ENCODE measurements at regions not wholly inside any gene's neighbourhood (a gene's known extent, or its start where the extent isn't known, plus 50 kb on each side); places are given as distances from the start of the nearest gene placed in this dataset.
"Not testable (repeated sequence)": the region's sequence is repeated elsewhere in the genome, so short reads cannot be mapped to it uniquely, and the experiment has no call there.

GRCh38 chr18:51498085-51498855 is 300.8 kb upstream of the MEX3C start:
- ATAC-seq (no peak), DNase-seq (no peak)
- Histone ChIP-seq H3K4me3 (no peak overlapping the region), H3K4me1 (no peaks in the 10 kb centered on the region), H3K36me3 (no peaks in the 10 kb centered on the region), H3K27me3 (ENCODE audit: low read depth) (no peaks in the 10 kb centered on the region), H3K27ac (no peak overlapping the region), H3K9me3 (no peaks in the 10 kb centered on the region)
- TF ChIP-seq, protein P1, sequence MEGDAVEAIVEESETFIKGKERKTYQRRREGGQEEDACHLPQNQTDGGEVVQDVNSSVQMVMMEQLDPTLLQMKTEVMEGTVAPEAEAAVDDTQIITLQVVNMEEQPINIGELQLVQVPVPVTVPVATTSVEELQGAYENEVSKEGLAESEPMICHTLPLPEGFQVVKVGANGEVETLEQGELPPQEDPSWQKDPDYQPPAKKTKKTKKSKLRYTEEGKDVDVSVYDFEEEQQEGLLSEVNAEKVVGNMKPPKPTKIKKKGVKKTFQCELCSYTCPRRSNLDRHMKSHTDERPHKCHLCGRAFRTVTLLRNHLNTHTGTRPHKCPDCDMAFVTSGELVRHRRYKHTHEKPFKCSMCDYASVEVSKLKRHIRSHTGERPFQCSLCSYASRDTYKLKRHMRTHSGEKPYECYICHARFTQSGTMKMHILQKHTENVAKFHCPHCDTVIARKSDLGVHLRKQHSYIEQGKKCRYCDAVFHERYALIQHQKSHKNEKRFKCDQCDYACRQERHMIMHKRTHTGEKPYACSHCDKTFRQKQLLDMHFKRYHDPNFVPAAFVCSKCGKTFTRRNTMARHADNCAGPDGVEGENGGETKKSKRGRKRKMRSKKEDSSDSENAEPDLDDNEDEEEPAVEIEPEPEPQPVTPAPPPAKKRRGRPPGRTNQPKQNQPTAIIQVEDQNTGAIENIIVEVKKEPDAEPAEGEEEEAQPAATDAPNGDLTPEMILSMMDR (IDR thresholded peaks at IDR 0.05) = no peak
- intact Hi-C loops (cut with DNase I) = no loop called here

DNA sequence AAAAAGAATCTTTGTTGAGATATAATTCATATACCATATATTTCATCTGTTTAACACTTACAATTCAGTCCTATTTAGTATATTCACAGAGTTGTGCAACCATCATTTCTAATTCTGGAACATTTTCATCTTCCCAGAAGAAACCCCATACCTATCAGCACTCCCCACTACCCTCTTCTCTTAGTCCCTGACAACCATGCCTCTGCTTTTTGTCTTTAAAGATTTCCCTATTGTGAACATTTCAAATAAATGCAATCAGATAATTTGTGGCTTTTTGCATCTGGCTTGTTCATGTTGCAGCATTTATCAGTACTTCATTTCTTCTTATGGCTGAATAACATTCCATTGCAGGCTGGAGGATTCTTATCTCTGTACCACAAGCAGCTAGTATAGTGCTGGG is 305.9 kb upstream of the MEX3C start:
- peaks cover 12% of the 10 kb centered on the region for H3K9me3 ChIP-seq
- intact Hi-C loops (cut with DNase I) = no loop called here
- H3K27me3 ChIP-seq (ENCODE audit: low read depth) = no peaks in the 10 kb centered on the region
- no peaks in the 10 kb centered on the region for H3K36me3 ChIP-seq
- no peak for ATAC-seq
- DNase-seq = no peak
- H3K27ac ChIP-seq = no peak overlapping the region
- TF ChIP-seq, protein P1 (IDR thresholded peaks at IDR 0.05) = no peak
- no peaks in the 10 kb centered on the region for H3K4me1 ChIP-seq
- no peak overlapping the region for H3K4me3 ChIP-seq

GRCh38 chr18:51506811-51507210 is 309.3 kb upstream of the MEX3C start:
- Histone ChIP-seq H3K9me3 (peaks cover 14% of the 10 kb centered on the region), H3K4me3 (no peak overlapping the region), H3K4me1 (no peaks in the 10 kb centered on the region), H3K27me3 (ENCODE audit: low read depth) (no peaks in the 10 kb centered on the region), H3K27ac (no peak overlapping the region), H3K36me3 (no peaks in the 10 kb centered on the region)
- TF ChIP-seq, protein P1 (IDR thresholded peaks at IDR 0.05) = no peak
- no peak for ATAC-seq
- DNase-seq = no peak
- intact Hi-C loops (cut with DNase I) = no loop called here

- DNase-seq; H3K4me3 ChIP-seq; H3K27ac ChIP-seq; ATAC-seq; H3K36me3 ChIP-seq; intact Hi-C loops (cut with DNase I); H3K4me1 ChIP-seq; H3K27me3 ChIP-seq (ENCODE audit: low read depth): not testable (repeated sequence)
- H3K9me3 ChIP-seq = peaks cover 14% of the 10 kb centered on the region
Observed at GRCh38 chr18:51508410-51508809, 310.9 kb upstream of the MEX3C start.

DNA sequence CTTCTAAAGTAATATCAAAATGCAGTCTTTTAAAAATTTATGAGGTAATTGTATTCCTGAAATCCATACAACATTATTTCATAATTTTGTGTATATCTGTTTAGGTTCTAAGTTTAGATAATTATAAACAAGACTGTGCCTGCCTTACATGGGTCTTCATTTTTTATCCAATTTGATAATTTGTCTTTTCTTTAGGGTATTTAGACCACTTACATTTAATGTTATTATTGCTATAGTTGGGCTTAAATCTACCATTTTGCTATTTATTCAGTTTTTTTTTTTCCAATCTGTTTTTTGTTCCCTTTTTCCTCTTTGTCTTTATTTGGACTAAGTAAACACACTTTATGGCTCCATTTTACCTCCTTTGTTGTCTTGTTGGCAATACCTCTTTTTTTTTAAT is 312.5 kb upstream of the MEX3C start:
- no peaks in the 10 kb centered on the region for H3K36me3 ChIP-seq
- TF ChIP-seq, protein P1 (IDR thresholded peaks at IDR 0.05) = no peak
- H3K4me3 ChIP-seq = no peak overlapping the region
- H3K9me3 ChIP-seq = peaks cover 14% of the 10 kb centered on the region
- intact Hi-C loops (cut with DNase I) = no loop called here
- H3K4me1 ChIP-seq = no peaks in the 10 kb centered on the region
- no peak overlapping the region for H3K27ac ChIP-seq
- ATAC-seq (no peak), DNase-seq (no peak)
- H3K27me3 ChIP-seq (ENCODE audit: low read depth) = no peaks in the 10 kb centered on the region

GRCh38 chr18:51513517-51513916 is 316.0 kb upstream of the MEX3C start:
- no peaks in the 10 kb centered on the region for H3K4me1 ChIP-seq
- H3K9me3 ChIP-seq = peaks cover under 1% of the 10 kb centered on the region
- no peaks in the 10 kb centered on the region for H3K27me3 ChIP-seq (ENCODE audit: low read depth)
- DNase-seq (no peak), ATAC-seq (no peak)
- H3K27ac ChIP-seq = no peak overlapping the region
- TF ChIP-seq, protein P1 (IDR thresholded peaks at IDR 0.05) = no peak
- H3K36me3 ChIP-seq = no peaks in the 10 kb centered on the region
- intact Hi-C loops (cut with DNase I) = no loop called here
- no peak overlapping the region for H3K4me3 ChIP-seq

Measured in lower lobe of right lung (tissue), 2 donors.